ENCODE measurements at regions not wholly inside any gene's neighbourhood (a gene's known extent, or its start where the extent isn't known, plus 50 kb on each side); places are given as distances from the start of the nearest gene placed in this dataset.

DNA sequence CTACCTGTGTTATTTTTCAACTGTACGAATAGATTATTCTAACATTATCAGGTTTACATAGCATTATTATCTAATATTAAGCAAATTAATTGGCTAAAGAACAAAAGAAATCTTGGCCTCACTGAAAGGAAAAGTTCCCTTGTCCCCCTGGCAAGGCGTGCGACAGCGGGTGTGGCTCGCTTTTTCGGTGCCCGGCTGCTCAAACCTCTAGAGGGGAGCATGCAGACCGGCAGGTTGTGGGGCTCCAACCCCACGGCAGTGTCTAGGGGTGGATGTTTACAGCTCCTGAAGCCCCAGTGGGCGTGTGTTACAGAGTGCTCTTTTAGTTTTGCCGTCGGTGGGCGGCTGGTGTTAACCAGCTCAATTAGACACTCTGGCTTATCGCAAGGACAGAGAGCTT is 456.4 kb downstream of the TNS3 start:
- POLR2A ChIA-PET (ENCODE audit: unreplicated experiment), result no interaction called here
- Histone ChIP-seq H3K9me3 (ENCODE audit: control insufficient read depth, insufficient read depth, low read length) (no peaks in the 10 kb centered on the region), H2AK5ac (ENCODE audit: low read depth, low read length) (no peak overlapping the region), H3K27me3 (ENCODE audit: control insufficient read depth, insufficient read depth, low read length) (no peaks in the 10 kb centered on the region; the same call in 1 of the 2 replicates), H4K8ac (ENCODE audit: low read depth in 2 of 2, low read length in 2 of 2) (no peak overlapping the region), H3K4ac (ENCODE audit: low read depth, low read length) (no peak overlapping the region), H2BK15ac (ENCODE audit: low read depth, low read length) (no peak overlapping the region), H3K4me2 (ENCODE audit: low read depth, low read length) (no peak overlapping the region), H3K18ac (ENCODE audit: low read depth, low read length) (no peak overlapping the region), H3K4me3 (ENCODE audit: insufficient read depth, low read depth, low read length) (no peak overlapping the region), H3K56ac (ENCODE audit: extremely low read depth, insufficient read depth, low read length) (no peak overlapping the region), H4K20me1 (ENCODE audit: insufficient read depth, low read length) (no peaks in the 10 kb centered on the region), H3K9me1 (ENCODE audit: insufficient read depth, low read length) (no peaks in the 10 kb centered on the region), H3K9ac (ENCODE audit: low read depth, low read length) (no peak overlapping the region), H2BK5ac (ENCODE audit: low read depth, low read length, poor library complexity, severe bottlenecking) (no peak overlapping the region), H2AFZ (replicated peaks; ENCODE audit: low read length, poor library complexity) (no peak overlapping the region), H2BK120ac (ENCODE audit: low read depth, low read length) (no peak overlapping the region), H3K27ac (ENCODE audit: insufficient read depth, low read length) (no peak overlapping the region), H2BK20ac (ENCODE audit: low read depth, low read length) (no peak overlapping the region), H3K14ac (replicated peaks; ENCODE audit: low read depth, low read length) (no peak overlapping the region), H3K79me1 (ENCODE audit: low read depth in 1 of 2, low read length in 2 of 2) (no peaks in the 10 kb centered on the region), H3K23ac (ENCODE audit: low read depth, low read length) (no peak overlapping the region), H3K36me3 (ENCODE audit: control insufficient read depth, insufficient read depth, low read length) (no peaks in the 10 kb centered on the region), H4K5ac (ENCODE audit: low read depth, low read length) (no peak overlapping the region), H4K91ac (ENCODE audit: insufficient read depth, low read depth, low read length) (no peak overlapping the region), H2AK9ac (replicated peaks; ENCODE audit: low read depth, low read length, poor library complexity) (no peak overlapping the region), H3K4me1 (ENCODE audit: control insufficient read depth, insufficient read depth, low read length) (no peaks in the 10 kb centered on the region)
- ATAC-seq (ENCODE audit: low read depth) (no peak), DNase-seq (no peak)
- in situ Hi-C loops (cut with MboI; ENCODE audit: low sequenced_read_pairs) (no loop called here), intact Hi-C loops (cut with micrococcal nuclease) (no loop called here), dilution Hi-C loops (cut with HindIII; ENCODE audit: low sequenced_read_pairs, unreplicated experiment) (no loop called here)
- CTCF ChIA-PET, result no interaction called here
- no TSS peak for BruUV-seq (replicated peaks)
- TF ChIP-seq CHD1 (IDR thresholded peaks at IDR 0.05; ENCODE audit: low read depth, low read length), result no peak
- TF ChIP-seq POLR2A (IDR thresholded peaks at IDR 0.05; ENCODE audit: low read depth, low read length), result no peak
- TF ChIP-seq RCOR1 (IDR thresholded peaks at IDR 0.05; ENCODE audit: insufficient replicate concordance, low read length), result no peak
- TF ChIP-seq CEBPB (IDR thresholded peaks at IDR 0.05; ENCODE audit: low read depth, low read length), result no peak
- TF ChIP-seq RFX5 (IDR thresholded peaks at IDR 0.05; ENCODE audit: low read depth, low read length), result no peak
- no peak for TF ChIP-seq NFE2L2 (IDR thresholded peaks at IDR 0.05; ENCODE audit: low read depth, low read length)
- TF ChIP-seq MXI1 (IDR thresholded peaks at IDR 0.05; ENCODE audit: borderline replicate concordance, low read depth, low read length), result no peak
- TF ChIP-seq BHLHE40 (IDR thresholded peaks at IDR 0.05; ENCODE audit: low read depth, low read length), result no peak
- TF ChIP-seq ELK1 (IDR thresholded peaks at IDR 0.05; ENCODE audit: borderline replicate concordance, low read depth, low read length), result no peak
- no peak for TF ChIP-seq MAFK (IDR thresholded peaks at IDR 0.05; ENCODE audit: low read depth, low read length)
- TF ChIP-seq RAD21 (IDR thresholded peaks at IDR 0.05; ENCODE audit: low read length), result no peak
- TF ChIP-seq USF2 (IDR thresholded peaks at IDR 0.05; ENCODE audit: low read depth, low read length), result no peak
- TF ChIP-seq MAZ (IDR thresholded peaks at IDR 0.05; ENCODE audit: borderline replicate concordance, low read depth, low read length), result no peak
- no peak for TF ChIP-seq SMC3 (IDR thresholded peaks at IDR 0.05; ENCODE audit: low read depth, low read length)
- TF ChIP-seq FOS (IDR thresholded peaks at IDR 0.05; ENCODE audit: low read depth, low read length), result no peak
- no peak for TF ChIP-seq CTCF (conservative IDR thresholded peaks at IDR 0.05; ENCODE audit: low read depth, low read length)
- 89% methylated on average over 10 of the region's 14 CpGs; no CpG with 5 or more reads in 1 of the 2 experiments for WGBS, 2 experiments (ENCODE audit: extremely low coverage in 2 of 2, insufficient read length in 1 of 2)

Data from IMR-90 (cell line).